Right renal cortex interstitium (tissue), 3 donors: ENCODE measurements at regions not wholly inside any gene's neighbourhood (a gene's known extent, or its start where the extent isn't known, plus 50 kb on each side); places are given as distances from the start of the nearest gene placed in this dataset.
"Not testable (repeated sequence)": the region's sequence is repeated elsewhere in the genome, so short reads cannot be mapped to it uniquely, and the experiment has no call there.

Source experiments
- DNase-seq, 3 donors: peaks; one replicate each; pipeline ENCODE4 v3.0.0-alpha.2; 2013; ENCODE audit warnings: low read depth in 3 of 3, low spot score in 2 of 3

GRCh38 chr4:128459547-128459946, 171.9 kb upstream of the PGRMC2 start:
- DNase-seq, result no peak

GRCh38 chr4:128458816-128459215, 171.2 kb upstream of the PGRMC2 start:
- no peak for DNase-seq

- no peak for DNase-seq
Measured at GRCh38 chr4:128457726-128458125, 170.1 kb upstream of the PGRMC2 start.

GRCh38 chr4:128456171-128456570, 168.6 kb upstream of the PGRMC2 start:
- no peak for DNase-seq

- DNase-seq, result no peak
Measured at GRCh38 chr4:128455480-128455879, 167.9 kb upstream of the PGRMC2 start.

- DNase-seq, result no peak
Measured at GRCh38 chr4:128454881-128455280, 167.3 kb upstream of the PGRMC2 start.

GRCh38 chr4:128454281-128454871, 166.8 kb upstream of the PGRMC2 start:
- DNase-seq, result peak; percentile 43 to 73 (median 56)

GRCh38 chr4:128452415-128452814, 164.8 kb upstream of the PGRMC2 start:
- no peak for DNase-seq

- no peak for DNase-seq
Measured at GRCh38 chr4:128451270-128451905, 163.8 kb upstream of the PGRMC2 start.

GRCh38 chr4:128450326-128451120, 162.9 kb upstream of the PGRMC2 start:
- no peak for DNase-seq

- DNase-seq, result no peak
Measured at GRCh38 chr4:128449251-128449650, 161.6 kb upstream of the PGRMC2 start.

GRCh38 chr4:128444544-128445302, 157.1 kb upstream of the PGRMC2 start:
- DNase-seq, result no peak

- DNase-seq, result no peak
Measured at GRCh38 chr4:128440923-128441322, 153.3 kb upstream of the PGRMC2 start.

- not testable (repeated sequence) for DNase-seq
Measured at GRCh38 chr4:128437023-128437422, 149.4 kb upstream of the PGRMC2 start.

- DNase-seq, result not testable (repeated sequence)
Measured at GRCh38 chr4:128429023-128429613, 141.5 kb upstream of the PGRMC2 start.

- DNase-seq, result no peak
Measured at GRCh38 chr4:128428397-128428796, 140.8 kb upstream of the PGRMC2 start.

GRCh38 chr4:128427832-128428366, 140.3 kb upstream of the PGRMC2 start:
- no peak for DNase-seq

- no peak for DNase-seq
Measured at GRCh38 chr4:128424527-128425497, 137.2 kb upstream of the PGRMC2 start.

GRCh38 chr4:128422296-128422695, 134.7 kb upstream of the PGRMC2 start:
- not testable (repeated sequence) for DNase-seq
